ENCODE measurements at regions not wholly inside any gene's neighbourhood (a gene's known extent, or its start where the extent isn't known, plus 50 kb on each side); places are given as distances from the start of the nearest gene placed in this dataset.
A peak's percentile ranks its signal among the peaks of the same experiment; 100 is the strongest.

DNA sequence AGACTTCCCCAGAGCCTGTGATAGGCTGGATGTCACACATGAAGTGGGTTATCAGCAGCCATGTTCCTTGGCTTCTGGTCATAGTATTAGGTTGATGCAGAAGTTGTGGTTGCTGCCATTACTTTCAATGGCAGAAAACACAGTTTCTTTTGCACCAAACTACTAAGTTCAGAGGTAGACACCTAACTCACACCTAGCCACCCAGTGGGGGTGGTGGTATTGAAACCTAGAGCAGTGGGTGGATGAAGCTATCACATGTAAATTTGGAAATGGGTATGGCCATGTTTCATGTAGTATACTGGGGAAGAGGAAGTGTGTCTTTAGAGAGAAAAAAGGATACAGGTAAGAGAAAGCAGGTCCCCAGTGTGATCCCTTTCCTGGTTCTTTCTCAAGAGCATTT, 347.9 kb upstream of the SEMA6A start:
- no peaks in the 10 kb centered on the region for H3K9me3 Mint-ChIP-seq
- no peak overlapping the region for H3K27ac Mint-ChIP-seq
- H2AFZ ChIP-seq = no peak overlapping the region
- ATAC-seq (no peak), DNase-seq (ENCODE audit: low spot score) (no peak)
- H4K20me1 ChIP-seq (replicated peaks; ENCODE audit: insufficient read depth) = no peaks in the 10 kb centered on the region
- TF ChIP-seq, protein P1, sequence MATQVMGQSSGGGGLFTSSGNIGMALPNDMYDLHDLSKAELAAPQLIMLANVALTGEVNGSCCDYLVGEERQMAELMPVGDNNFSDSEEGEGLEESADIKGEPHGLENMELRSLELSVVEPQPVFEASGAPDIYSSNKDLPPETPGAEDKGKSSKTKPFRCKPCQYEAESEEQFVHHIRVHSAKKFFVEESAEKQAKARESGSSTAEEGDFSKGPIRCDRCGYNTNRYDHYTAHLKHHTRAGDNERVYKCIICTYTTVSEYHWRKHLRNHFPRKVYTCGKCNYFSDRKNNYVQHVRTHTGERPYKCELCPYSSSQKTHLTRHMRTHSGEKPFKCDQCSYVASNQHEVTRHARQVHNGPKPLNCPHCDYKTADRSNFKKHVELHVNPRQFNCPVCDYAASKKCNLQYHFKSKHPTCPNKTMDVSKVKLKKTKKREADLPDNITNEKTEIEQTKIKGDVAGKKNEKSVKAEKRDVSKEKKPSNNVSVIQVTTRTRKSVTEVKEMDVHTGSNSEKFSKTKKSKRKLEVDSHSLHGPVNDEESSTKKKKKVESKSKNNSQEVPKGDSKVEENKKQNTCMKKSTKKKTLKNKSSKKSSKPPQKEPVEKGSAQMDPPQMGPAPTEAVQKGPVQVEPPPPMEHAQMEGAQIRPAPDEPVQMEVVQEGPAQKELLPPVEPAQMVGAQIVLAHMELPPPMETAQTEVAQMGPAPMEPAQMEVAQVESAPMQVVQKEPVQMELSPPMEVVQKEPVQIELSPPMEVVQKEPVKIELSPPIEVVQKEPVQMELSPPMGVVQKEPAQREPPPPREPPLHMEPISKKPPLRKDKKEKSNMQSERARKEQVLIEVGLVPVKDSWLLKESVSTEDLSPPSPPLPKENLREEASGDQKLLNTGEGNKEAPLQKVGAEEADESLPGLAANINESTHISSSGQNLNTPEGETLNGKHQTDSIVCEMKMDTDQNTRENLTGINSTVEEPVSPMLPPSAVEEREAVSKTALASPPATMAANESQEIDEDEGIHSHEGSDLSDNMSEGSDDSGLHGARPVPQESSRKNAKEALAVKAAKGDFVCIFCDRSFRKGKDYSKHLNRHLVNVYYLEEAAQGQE (IDR thresholded peaks at IDR 0.05; ENCODE audit: unreplicated experiment) = no peak
- TF ChIP-seq NANOG (IDR thresholded peaks at IDR 0.05; ENCODE audit: borderline replicate concordance) = no peak
- no peaks in the 10 kb centered on the region for H3K36me3 ChIP-seq (ENCODE audit: insufficient read depth)
- H3K27me3 Mint-ChIP-seq (ENCODE audit: insufficient read depth, low read depth, poor library complexity) = no peaks in the 10 kb centered on the region
- no peak overlapping the region for H3K4me3 ChIP-seq
- H3K9me2 ChIP-seq (ENCODE audit: insufficient read depth) = peaks cover 19% of the 10 kb centered on the region; the same call in 1 of the 2 replicates
- H3K27ac ChIP-seq (ENCODE audit: low read depth) = no peak overlapping the region
- no peaks in the 10 kb centered on the region for H3F3A ChIP-seq (replicated peaks; ENCODE audit: low read depth)
- H3K27me3 ChIP-seq (ENCODE audit: insufficient read depth) = no peaks in the 10 kb centered on the region
- no peaks in the 10 kb centered on the region for H3K36me3 Mint-ChIP-seq (ENCODE audit: low read depth)
- no peaks in the 10 kb centered on the region for H3K79me2 ChIP-seq (replicated peaks; ENCODE audit: insufficient read depth)
- peaks cover 7% of the 10 kb centered on the region for H3K4me1 Mint-ChIP-seq
- H3K4me1 ChIP-seq (ENCODE audit: insufficient read depth) = no peaks in the 10 kb centered on the region
- H3K4me3 Mint-ChIP-seq = no peak overlapping the region
- no peak overlapping the region for H3K4me2 ChIP-seq

- no peaks in the 10 kb centered on the region; the same call in 2 of the 3 replicates for H3K36me3 Mint-ChIP-seq (ENCODE audit: low read depth)
- H3K4me3 Mint-ChIP-seq = no peak overlapping the region
- no peaks in the 10 kb centered on the region for H3K9me3 Mint-ChIP-seq
Observed at GRCh38 chr5:116914869-116915504, 340.4 kb upstream of the SEMA6A start.

DNA sequence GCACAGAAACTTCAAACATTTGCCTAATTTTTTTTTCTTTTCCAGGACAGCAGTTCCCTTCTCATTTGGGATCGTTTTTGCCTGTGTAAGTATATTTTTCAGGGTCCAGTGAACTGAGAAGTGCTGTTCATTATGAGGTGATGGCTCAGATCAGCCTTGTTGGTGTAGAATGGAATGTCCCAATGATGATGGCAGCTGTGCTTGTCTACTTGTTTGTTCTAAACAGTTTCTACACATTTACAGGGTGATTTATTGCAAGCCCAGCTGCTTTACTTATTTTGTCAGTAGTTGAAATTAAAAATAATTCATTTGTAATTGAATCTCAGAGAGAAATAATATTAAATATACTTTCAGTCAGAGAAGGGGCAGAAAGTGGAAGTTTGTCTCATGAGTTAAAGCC, 337.6 kb upstream of the SEMA6A start:
- H3K4me3 ChIP-seq = no peak overlapping the region
- H3K9me2 ChIP-seq (ENCODE audit: insufficient read depth) = peaks cover 37% of the 10 kb centered on the region
- no peak overlapping the region for H3K27ac ChIP-seq (ENCODE audit: low read depth)
- H3K9me3 Mint-ChIP-seq = no peaks in the 10 kb centered on the region
- H3K36me3 ChIP-seq (ENCODE audit: insufficient read depth) = no peaks in the 10 kb centered on the region
- no peaks in the 10 kb centered on the region; the same call in 2 of the 3 replicates for H3K36me3 Mint-ChIP-seq (ENCODE audit: low read depth)
- H3K4me1 Mint-ChIP-seq = no peaks in the 10 kb centered on the region; the same call in 2 of the 3 replicates
- no peaks in the 10 kb centered on the region for H3K27me3 ChIP-seq (ENCODE audit: insufficient read depth)
- H2AFZ ChIP-seq = peak overlapping the region; percentile 52; the same call in 1 of the 2 replicates
- H3K4me3 Mint-ChIP-seq = no peak overlapping the region
- H3F3A ChIP-seq (replicated peaks; ENCODE audit: low read depth) = no peaks in the 10 kb centered on the region
- no peaks in the 10 kb centered on the region for H3K79me2 ChIP-seq (replicated peaks; ENCODE audit: insufficient read depth)
- no peak for DNase-seq (ENCODE audit: low spot score)
- H3K27ac Mint-ChIP-seq = no peak overlapping the region
- H4K20me1 ChIP-seq (replicated peaks; ENCODE audit: insufficient read depth) = no peaks in the 10 kb centered on the region
- peaks cover 2% of the 10 kb centered on the region for H3K27me3 Mint-ChIP-seq (ENCODE audit: insufficient read depth, low read depth, poor library complexity)
- no peak for ATAC-seq
- H3K4me2 ChIP-seq = no peak overlapping the region
- peaks cover 10% of the 10 kb centered on the region; the same call in 1 of the 2 replicates for H3K4me1 ChIP-seq (ENCODE audit: insufficient read depth)
- TF ChIP-seq JUNB (IDR thresholded peaks at IDR 0.05; ENCODE audit: unreplicated experiment) (no peak), NANOG (IDR thresholded peaks at IDR 0.05; ENCODE audit: borderline replicate concordance) (no peak), CTCF (conservative IDR thresholded peaks at IDR 0.05; ENCODE audit: low read depth in 2 of 2) (no peak), ZNF114 (CRISPR knock-in tag; IDR thresholded peaks at IDR 0.05) (no peak), ZNF331 (CRISPR knock-in tag; IDR thresholded peaks at IDR 0.05; ENCODE audit: low read depth) (no peak)

More at GRCh38 chr5:116914869-116915504, 340.4 kb upstream of the SEMA6A start:
- Histone ChIP-seq H4K20me1 (replicated peaks; ENCODE audit: insufficient read depth) (no peaks in the 10 kb centered on the region), H3K9me2 (ENCODE audit: insufficient read depth) (peaks cover 53% of the 10 kb centered on the region), H3F3A (replicated peaks; ENCODE audit: low read depth) (no peaks in the 10 kb centered on the region), H3K4me2 (no peak overlapping the region), H3K27ac (ENCODE audit: low read depth) (no peak overlapping the region), H3K4me1 (ENCODE audit: insufficient read depth) (peaks cover 6% of the 10 kb centered on the region; the same call in 1 of the 2 replicates), H3K79me2 (replicated peaks; ENCODE audit: insufficient read depth) (no peaks in the 10 kb centered on the region), H2AFZ (0 out of 2 replicates have a peak overlapping the region, but pooled peaks have one; percentile 32), H3K4me3 (no peak overlapping the region), H3K36me3 (ENCODE audit: insufficient read depth) (no peaks in the 10 kb centered on the region), H3K27me3 (ENCODE audit: insufficient read depth) (no peaks in the 10 kb centered on the region)
- TF ChIP-seq JUNB (IDR thresholded peaks at IDR 0.05; ENCODE audit: unreplicated experiment) = no peak
- no peak for TF ChIP-seq ZNF114 (CRISPR knock-in tag; IDR thresholded peaks at IDR 0.05)
- no peak for ATAC-seq
- Mint-ChIP-seq H3K27ac (no peak overlapping the region), H3K4me1 (no peaks in the 10 kb centered on the region; the same call in 2 of the 3 replicates), H3K27me3 (ENCODE audit: insufficient read depth, low read depth, poor library complexity) (peaks cover 2% of the 10 kb centered on the region)
- DNase-seq (ENCODE audit: low spot score) = no peak

All from GM23338 (cell line).